Spleen (tissue), 7 donors: ENCODE measurements at regions not wholly inside any gene's neighbourhood (a gene's known extent, or its start where the extent isn't known, plus 50 kb on each side); places are given as distances from the start of the nearest gene placed in this dataset.

Experiments
- POLR2A ChIP-seq, 3 donors: fragments of 450-650 bp; IDR thresholded peaks; one replicate each; pipeline ENCODE4 v1.5.1; 2017; ENCODE audit warnings: antibody characterized with exemption in 3 of 3, mild to moderate bottlenecking in 1 of 3
- POLR2AphosphoS5 ChIP-seq, 3 donors: sonication (generic); formaldehyde crosslinking; IDR thresholded peaks; one replicate each; pipeline ENCODE4 v1.5.1; 2017; ENCODE audit warnings: antibody characterized with exemption in 3 of 3
- TF ChIP-seq, protein P1 (sequence below), 11 experiments: fragments of 200-600 bp in 7 of 11; fragments of 450-650 bp in 4 of 11; sonication (generic) in 4 of 11; IDR thresholded peaks in 8 of 11; conservative IDR thresholded peaks in 3 of 11; 1 replicate in 7 of 11; 2 replicates in 4 of 11; pipeline versions ENCODE4 v1.4.0 to v1.8.0; 2016 to 2021; ENCODE audit warnings: antibody characterized with exemption in 11 of 11, inconsistent platforms in 4 of 11, mild to moderate bottlenecking in 1 of 11
- donor health status: DM: no; HTN: no; CAD: no; lungs with moderate emphysema.
- donor health status: DM: no; HTN: no; CAD: no.
- donor health status: DM: no; HTN: no; CAD: no.

DNA sequence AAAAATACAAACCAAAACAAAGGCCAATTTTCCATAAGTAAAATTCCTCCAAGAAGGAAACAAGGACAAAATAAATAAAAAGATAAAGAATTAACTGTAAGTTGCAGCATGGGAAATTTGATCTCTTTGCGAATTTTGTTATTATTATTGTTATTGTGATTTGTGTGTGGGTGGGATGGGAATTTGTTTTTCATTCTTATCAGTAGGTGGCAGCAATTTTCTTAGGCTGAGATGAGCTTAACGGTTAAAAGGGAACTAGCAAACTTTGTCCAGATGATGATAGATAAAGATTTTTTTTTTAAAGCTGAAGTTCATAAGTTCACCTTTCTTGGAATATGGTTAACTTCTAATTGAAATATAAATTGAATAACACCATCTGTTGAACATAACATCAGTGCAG, 83.2 kb upstream of the IL1RAPL2 start:
- TF ChIP-seq, protein P1, sequence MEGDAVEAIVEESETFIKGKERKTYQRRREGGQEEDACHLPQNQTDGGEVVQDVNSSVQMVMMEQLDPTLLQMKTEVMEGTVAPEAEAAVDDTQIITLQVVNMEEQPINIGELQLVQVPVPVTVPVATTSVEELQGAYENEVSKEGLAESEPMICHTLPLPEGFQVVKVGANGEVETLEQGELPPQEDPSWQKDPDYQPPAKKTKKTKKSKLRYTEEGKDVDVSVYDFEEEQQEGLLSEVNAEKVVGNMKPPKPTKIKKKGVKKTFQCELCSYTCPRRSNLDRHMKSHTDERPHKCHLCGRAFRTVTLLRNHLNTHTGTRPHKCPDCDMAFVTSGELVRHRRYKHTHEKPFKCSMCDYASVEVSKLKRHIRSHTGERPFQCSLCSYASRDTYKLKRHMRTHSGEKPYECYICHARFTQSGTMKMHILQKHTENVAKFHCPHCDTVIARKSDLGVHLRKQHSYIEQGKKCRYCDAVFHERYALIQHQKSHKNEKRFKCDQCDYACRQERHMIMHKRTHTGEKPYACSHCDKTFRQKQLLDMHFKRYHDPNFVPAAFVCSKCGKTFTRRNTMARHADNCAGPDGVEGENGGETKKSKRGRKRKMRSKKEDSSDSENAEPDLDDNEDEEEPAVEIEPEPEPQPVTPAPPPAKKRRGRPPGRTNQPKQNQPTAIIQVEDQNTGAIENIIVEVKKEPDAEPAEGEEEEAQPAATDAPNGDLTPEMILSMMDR (IDR thresholded peaks at IDR 0.05 in 8 of 11, conservative IDR thresholded peaks at IDR 0.05 in 3 of 11) = no peak
- TF ChIP-seq POLR2A (IDR thresholded peaks at IDR 0.05) (no peak), POLR2AphosphoS5 (IDR thresholded peaks at IDR 0.05) (no peak)
